Hypothalamus (tissue), 51 donors: ENCODE measurements at regions not wholly inside any gene's neighbourhood (a gene's known extent, or its start where the extent isn't known, plus 50 kb on each side); places are given as distances from the start of the nearest gene placed in this dataset.
"Not testable (repeated sequence)": the region's sequence is repeated elsewhere in the genome, so short reads cannot be mapped to it uniquely, and the experiment has no call there.

Source experiments
- DNase-seq, 51 donors: peaks; one replicate each; lab custom pipeline; 2025; lab: John Stamatoyannopoulos, UW

DNA sequence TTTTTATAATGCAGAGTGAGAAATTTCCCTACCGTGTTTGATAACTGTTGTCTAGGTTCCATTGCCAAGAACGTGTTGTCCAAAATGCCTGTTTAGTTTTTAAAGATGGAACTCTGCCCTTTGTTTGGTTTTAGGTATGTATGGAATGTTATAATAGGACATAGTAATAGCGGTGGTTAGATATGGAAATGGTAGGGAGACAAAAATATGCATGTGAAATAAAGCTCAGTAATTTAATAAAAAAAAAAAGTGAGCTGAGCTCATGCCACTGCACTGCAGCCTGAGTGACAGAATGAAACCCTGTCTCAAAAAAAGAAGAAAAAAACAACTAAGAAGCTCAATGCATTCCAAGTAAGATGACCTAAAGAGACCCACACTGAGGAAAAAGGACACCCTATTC, 72.9 kb downstream of the ZNF783 start:
- no peak for DNase-seq

DNA sequence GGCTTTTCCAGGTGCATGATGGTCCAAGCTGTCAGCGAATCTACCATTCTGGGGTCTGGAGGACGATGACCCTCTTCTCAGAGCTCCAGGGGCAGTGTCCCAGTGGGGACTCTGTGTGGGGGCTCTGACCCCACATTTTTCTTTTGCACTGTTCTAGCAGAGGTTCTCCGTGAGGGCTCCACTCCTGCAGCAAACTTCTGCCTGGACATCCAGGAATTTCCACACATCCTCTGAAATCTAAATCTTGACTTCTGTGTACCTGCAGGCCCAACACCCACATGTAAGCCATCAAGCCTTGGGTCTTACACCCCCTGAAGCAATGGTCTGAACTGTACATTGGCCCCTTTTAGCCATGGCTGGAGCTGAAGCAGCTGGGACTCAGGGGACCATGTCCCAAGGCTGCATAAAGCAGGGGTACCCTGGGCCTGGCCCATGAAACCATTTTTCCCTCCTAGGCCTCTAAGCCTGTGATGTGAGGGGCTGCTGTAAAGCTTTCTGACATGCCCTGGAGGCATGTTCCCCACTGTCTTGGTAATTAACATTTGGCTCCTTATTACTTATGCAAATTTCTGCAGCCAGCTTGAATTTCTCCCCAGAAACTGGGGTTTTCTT, 86.9 kb downstream of the ZNF783 start:
- no peak for DNase-seq

DNA sequence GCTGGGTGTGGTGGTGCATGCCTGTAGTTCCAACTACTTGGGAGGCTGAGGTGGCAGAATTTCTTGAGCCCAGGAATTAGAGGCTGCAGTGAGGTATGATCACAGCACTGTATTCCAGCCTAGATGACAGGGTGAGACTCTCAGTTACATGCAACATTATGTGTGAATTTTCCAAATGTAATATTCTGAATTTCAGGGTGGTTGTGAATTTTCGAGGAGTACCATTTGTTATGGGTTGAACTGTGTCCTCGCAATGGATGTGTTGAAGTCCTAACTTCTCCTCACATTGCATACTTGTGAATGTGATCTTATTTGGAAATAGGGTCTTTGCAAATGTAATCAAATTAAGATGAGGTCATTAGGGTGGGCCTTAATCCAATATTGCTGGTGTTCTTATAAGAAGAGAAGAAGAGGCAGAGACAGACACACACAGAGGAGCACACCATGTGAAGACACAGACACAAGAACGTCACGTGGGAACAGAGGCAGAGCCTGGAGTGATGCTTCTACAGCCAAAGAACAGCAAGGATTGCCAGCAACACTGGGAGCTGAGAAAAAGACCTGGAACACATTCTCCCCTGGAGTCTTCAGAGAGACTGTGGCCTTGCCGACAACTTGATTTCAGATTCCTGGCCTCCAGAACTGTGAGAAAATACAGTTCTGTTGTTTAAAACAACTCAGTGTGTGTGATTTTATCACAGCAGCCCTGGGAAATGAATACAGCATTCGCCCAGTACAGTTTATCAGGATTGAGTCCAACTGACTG, 91.9 kb downstream of the ZNF783 start:
- DNase-seq = peak in 5 of 51 donors; percentile 3 to 15 (median 5)

DNA sequence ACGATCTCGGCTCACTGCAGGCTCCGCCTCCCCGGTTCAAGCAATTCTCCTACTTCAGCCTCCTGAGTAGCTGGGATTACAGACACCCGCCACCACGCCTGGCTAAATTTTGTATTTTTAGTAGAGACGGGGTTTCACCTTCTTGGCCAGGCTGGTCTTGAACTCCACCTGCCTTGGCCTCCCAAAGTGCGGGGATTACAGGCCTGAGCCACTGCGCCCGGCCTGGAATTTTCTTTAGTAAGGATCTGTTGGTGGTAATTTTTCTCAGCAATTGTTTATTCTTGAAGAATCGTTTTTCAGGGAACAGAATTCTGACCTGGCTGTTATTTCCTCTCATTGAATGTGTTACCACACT, 93.0 kb downstream of the ZNF783 start:
- not testable (repeated sequence) for DNase-seq

DNA sequence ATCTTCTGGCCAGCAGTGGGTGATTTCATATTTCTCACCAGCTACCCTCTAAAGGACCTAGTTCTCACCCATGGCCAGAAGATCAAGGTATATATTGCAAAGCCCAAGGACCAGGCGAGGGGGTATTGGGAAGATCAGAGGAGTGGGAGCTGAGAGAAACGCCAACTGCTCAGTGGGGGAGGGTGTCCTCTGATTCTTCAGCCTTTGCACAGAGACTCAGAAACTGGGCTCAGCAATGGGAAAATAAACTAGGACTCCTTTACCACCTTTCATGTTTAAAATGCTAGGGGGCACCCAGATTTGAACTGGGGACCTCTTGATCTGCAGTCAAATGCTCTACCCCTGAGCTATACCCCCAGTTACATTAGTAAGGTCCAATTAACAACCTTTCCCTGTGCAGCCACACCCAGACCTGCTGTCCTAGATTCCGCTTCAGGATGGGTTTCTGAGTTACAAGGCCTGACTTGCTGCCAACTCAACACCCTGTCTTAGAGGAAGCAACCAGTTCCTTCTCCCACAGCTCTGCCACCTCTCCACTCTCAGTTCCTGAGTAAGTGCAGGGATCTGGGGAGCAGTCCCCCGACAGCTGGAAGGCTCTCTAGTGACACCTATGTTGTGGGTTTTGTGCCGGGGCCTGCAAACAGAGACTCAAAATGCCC, 93.5 kb downstream of the ZNF783 start:
- no peak for DNase-seq

DNA sequence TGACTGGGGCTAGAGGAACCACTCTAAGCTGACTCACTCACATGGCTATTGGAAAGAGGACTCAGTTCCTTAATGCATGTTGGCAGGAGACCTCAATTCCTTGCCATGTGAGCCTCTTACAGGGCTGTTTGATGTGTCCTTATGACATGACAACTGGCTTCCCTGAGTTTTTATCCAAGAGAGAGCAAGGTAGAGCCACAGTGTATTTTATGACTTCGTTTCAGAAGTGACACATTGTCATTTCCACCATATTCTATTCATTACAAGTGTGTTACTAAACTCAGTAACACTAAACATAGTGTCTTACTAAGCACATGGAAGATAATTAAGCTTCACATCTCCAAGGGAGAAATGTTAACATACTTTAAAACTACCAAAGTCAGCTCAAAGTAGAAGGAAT, 98.2 kb downstream of the ZNF777 start:
- no peak for DNase-seq

DNA sequence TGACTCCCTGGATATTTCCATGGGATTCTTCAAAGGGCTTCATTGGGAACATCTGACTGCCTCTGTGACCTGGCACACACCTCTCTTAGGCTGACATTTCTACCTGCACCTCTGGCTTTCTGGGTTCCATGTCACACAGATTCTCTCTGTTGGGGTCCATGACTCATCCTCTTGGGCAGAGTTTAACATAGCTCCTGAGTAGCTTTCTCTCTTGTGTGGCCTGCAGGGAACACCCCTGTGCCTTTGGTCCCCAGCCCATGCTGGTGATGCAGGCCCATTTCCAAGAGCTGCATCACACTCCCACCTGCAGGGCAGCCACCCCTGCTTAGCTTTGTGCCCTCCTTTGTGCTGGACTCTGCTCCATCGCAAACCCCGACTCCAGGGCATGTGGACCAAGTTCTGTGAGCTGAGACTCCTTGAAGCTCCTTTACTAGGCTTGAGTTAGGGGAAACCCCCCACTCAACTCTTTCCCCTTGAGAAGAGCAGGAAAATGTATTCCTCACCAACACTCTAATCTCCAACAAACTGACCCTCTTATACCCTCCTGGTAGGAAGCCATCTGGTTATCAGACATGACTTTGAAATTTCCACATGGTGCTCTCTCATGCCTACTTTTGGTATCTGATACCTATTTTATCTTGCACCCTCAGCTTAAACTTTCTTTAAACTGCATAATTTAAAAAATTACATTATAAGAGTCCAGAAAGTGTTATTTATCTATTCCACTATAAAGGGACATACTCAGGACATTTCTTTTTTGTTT, 93.3 kb downstream of the ZNF777 start:
- no peak for DNase-seq

DNA sequence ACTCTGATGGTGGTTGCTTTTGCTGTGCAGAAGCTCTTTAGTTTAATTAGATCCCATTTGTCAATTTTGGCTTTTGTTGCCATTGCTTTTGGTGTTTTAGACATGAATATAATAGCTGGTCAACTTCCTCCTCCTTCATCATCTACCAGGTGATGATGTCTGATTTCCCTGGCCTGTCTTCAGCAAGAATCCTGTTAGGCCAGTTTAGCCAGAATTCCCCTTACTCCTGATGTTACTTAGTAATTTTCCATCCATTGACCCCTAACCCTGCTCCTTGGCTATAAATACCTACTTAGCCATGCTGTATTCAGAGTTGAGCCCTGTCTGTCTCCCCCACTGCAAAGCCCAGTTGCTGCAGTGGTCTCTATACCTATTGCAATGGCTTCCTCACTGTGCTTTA, 91.4 kb downstream of the ZNF777 start:
- no peak for DNase-seq

DNA sequence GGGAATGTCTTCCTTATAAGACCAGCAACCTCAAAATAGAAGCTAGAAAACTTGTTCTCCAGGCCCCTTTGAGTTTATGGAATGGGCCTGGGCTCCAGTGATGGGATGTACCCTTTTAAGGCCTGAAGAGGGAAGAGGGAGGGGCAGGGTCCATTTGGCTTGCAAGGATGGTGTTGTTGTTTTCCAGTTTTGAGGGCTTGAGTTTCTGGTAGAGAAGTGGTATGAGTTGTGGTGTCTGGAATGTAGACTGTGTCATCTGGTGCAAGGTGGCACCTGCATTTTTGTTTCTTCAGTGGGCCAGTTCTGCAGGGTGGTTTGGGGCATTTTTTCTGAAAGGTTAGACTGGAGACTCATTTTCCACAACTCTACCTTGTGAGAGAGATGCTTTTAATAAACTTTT, 90.1 kb downstream of the ZNF777 start:
- no peak for DNase-seq

DNA sequence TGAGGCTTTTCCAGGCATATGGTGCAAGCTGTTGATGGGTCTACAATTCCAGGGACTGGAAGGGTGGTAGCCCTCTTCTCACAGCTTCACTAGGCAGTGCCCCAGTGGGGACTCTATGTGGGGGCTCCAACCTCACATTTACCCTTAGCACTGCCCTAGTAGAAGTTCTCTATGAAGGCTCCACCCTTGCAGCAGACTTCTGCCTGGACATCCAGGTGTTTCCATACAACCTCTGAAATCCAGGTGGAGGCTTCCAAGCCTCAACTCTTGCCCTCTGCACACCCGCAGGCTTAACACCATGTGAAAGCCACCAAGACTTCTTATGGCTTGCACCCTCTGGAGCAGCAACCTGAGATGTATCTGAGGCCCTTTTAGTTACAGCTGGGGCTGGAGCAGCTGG, 87.8 kb downstream of the ZNF777 start:
- no peak for DNase-seq

DNA sequence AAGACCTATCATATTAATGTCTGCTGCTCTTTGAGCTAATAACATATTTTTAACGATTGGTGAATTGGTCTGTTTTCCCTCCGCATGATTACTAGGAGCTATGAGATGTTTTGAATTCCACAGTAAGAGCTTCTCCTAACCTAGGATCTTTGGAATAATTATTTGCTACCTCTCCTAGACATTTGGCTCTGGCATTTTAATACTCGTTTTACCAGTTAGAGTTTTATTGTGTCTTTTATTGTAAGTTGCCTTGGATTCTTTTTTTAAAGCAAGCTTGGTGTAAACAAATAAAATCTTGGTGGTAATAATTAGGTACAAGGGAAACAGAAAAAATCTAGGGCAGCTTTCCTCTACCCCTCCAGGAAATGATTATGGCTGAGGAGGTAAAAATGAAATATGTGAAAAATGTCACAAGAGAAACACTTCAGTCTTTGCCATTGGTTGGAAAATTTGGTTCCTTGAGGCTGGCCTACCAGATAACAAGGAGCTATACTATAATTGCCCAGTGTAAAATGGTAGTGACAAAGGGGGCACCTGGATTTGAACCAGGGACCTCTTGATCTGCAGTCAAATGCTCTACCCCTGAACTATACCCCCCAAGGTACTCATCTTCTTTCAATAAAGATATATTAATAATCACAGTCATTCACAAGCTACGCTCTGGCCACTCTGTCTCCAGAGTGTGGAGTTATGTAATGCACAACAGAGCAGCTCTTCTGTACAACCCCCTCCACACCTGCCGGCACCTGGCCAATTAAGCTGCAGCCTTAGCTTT, 85.4 kb downstream of the ZNF777 start:
- DNase-seq = no peak

DNA sequence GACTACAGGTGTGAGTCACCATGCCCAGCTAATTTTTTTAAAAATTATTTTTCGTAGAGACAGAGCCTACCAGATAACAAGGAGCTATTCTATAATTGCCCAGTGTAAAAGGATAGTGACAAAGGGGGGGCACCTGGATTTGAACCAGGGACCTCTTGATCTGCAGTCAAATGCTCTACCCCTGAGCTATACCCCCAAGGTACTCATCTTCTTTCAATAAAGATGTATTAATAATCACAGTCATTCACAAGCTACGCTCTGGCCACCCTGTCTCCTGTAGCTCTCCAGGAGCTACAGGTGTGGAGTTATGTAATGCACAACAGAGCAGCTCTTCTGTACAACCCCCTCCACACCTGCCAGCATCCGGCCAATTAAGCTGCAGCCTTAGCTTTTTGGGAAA, 83.5 kb downstream of the ZNF777 start:
- no peak for DNase-seq

DNA sequence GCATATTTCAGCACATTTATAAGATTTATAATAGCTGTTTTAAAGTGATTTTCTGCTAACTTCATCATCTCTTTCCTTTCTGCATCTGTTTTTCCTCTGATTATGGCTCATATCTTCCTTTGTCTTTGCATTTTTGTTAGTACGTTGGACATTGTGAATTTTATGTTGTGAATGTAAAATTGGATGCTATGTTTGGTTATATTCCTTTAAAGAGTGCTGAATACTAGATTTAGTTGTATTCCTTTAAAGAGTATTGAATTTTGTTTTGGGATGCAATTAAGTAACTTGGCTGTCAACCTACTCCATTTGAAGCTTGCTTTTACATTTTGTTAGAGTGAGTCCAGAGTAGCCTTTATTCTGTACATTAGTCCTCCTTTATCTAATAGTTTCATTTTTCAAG, 81.2 kb downstream of the ZNF777 start:
- no peak for DNase-seq

DNA sequence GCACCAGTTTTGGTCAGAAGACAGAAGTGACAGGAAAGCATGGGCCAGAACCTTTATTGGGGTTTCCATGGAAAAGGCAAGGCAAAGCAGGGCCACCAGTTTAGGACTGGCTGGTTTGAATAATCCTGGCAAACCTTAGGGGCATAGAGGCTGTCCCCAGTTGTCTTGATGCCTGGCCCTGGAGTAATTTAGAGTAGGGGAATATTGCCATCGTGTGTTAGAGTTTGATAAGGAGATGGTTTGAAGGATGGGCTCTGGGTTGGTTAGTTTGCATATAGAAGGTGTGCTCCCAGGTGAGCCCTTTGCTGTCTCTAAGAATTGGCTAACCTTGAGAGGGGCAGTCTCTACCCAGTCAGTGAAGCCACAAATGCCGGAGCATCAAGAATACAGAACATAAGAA, 79.6 kb downstream of the ZNF777 start:
- no peak for DNase-seq
